Kidney (tissue), 13 donors: ENCODE measurements at regions not wholly inside any gene's neighbourhood (a gene's known extent, or its start where the extent isn't known, plus 50 kb on each side); places are given as distances from the start of the nearest gene placed in this dataset.

Source experiments
- DNase-seq, 5 donors: peaks; one replicate each; pipeline ENCODE4 v3.0.0-alpha.2; 2013 to 2020
- FAIRE-seq: peaks from 2 replicates; lab custom pipeline; 2012; peaks lifted over from hg19 to GRCh38; lab: Jason Lieb, UNC
- H3K27ac ChIP-seq, 2 donors: one replicate each; pipeline ENCODE4 v1.7.0; 2013; ENCODE audit warnings: low read depth in 2 of 2, low read length in 2 of 2, inconsistent platforms in 1 of 2
- H3K27me3 ChIP-seq: one replicate; pipeline ENCODE4 v1.7.1; 2013; ENCODE audit warnings: low read length, inconsistent platforms; ENCODE audit not compliant: control insufficient read depth, insufficient read depth
- H3K36me3 ChIP-seq, 3 donors: one replicate each; pipeline versions ENCODE4 v1.7.0 to v1.7.1; 2013; ENCODE audit warnings: low read length in 3 of 3, control low read depth in 1 of 3, inconsistent platforms in 1 of 3; ENCODE audit not compliant: insufficient read depth in 3 of 3, control insufficient read depth in 2 of 3
- H3K4me1 ChIP-seq, 3 donors: one replicate each; pipeline versions ENCODE4 v1.7.0 to v1.7.1; 2013; ENCODE audit warnings: low read length in 3 of 3, inconsistent platforms in 1 of 3, low read depth in 1 of 3; ENCODE audit not compliant: control insufficient read depth in 2 of 3, insufficient read depth in 2 of 3
- H3K4me3 ChIP-seq, 3 donors: one replicate each; pipeline versions ENCODE4 v1.7.0 to v1.8.1; 2013; ENCODE audit warnings: low read length in 3 of 3, control low read depth in 1 of 3, inconsistent platforms in 1 of 3
- H3K9ac ChIP-seq, 3 donors: one replicate each; pipeline versions ENCODE4 v1.7.0 to v1.7.1; 2013; ENCODE audit warnings: low read length in 3 of 3, control low read depth in 1 of 3, inconsistent platforms in 1 of 3
- H3K9me3 ChIP-seq, 3 donors: one replicate each; pipeline versions ENCODE4 v1.7.0 to v1.7.1; 2013; ENCODE audit warnings: low read length in 3 of 3, control low read depth in 1 of 3, inconsistent platforms in 1 of 3; ENCODE audit not compliant: control insufficient read depth in 2 of 3, insufficient read depth in 1 of 3
- intact Hi-C: fragments of 100-400 bp; cut with DNase I; formaldehyde crosslinking; loops from one replicate; pipeline ENCODE4 v1.11.1; 2022
- TF ChIP-seq, protein P1 (sequence below): IDR thresholded peaks from 3 replicates; pipeline ENCODE4 v1.5.1; 2012; ENCODE audit warnings: mild to moderate bottlenecking, moderate library complexity, borderline replicate concordance; ENCODE audit not compliant: insufficient read depth; ENCODE audit errors: extremely low read depth
- donor health status: control.
- donor health status: control.
- donor health status: control.
- donor health status: control.
- donor health status: control.
- donor health status: DM: yes; HTN: yes; CAD: no.
- donor health status: Normal renal cell carcinoma (clear cell type).

DNA sequence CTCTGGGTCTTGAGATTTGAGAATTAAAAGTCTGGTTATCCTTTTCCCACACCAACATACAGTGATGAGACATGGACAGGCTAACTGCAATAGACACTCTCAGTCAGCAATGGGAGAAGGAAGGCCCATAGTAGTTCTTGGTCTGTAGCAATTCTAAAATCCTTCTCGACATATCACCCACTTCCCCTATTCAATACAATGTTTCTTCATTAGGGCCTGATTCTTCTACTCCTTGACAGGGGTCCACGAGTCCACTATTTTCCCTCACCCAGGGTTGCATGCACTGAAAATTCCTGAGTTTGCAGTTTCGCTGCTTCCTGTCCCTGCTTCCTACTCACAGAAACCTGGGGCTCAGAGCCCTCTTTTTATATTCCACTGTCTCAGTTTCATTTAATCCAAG is 402.8 kb downstream of the MAT2B start:
- no peak for FAIRE-seq
- Histone ChIP-seq H3K4me3 (no peak overlapping the region), H3K36me3 (no peaks in the 10 kb centered on the region), H3K9ac (no peak overlapping the region), H3K27ac (no peak overlapping the region), H3K9me3 (peaks cover 0 to 4% (median 0%) of the 10 kb centered on the region in 3 donors), H3K4me1 (no peaks in the 10 kb centered on the region), H3K27me3 (no peaks in the 10 kb centered on the region)
- TF ChIP-seq, protein P1, sequence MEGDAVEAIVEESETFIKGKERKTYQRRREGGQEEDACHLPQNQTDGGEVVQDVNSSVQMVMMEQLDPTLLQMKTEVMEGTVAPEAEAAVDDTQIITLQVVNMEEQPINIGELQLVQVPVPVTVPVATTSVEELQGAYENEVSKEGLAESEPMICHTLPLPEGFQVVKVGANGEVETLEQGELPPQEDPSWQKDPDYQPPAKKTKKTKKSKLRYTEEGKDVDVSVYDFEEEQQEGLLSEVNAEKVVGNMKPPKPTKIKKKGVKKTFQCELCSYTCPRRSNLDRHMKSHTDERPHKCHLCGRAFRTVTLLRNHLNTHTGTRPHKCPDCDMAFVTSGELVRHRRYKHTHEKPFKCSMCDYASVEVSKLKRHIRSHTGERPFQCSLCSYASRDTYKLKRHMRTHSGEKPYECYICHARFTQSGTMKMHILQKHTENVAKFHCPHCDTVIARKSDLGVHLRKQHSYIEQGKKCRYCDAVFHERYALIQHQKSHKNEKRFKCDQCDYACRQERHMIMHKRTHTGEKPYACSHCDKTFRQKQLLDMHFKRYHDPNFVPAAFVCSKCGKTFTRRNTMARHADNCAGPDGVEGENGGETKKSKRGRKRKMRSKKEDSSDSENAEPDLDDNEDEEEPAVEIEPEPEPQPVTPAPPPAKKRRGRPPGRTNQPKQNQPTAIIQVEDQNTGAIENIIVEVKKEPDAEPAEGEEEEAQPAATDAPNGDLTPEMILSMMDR: no peak
- intact Hi-C loops: no loop called here
- no peak for DNase-seq

DNA sequence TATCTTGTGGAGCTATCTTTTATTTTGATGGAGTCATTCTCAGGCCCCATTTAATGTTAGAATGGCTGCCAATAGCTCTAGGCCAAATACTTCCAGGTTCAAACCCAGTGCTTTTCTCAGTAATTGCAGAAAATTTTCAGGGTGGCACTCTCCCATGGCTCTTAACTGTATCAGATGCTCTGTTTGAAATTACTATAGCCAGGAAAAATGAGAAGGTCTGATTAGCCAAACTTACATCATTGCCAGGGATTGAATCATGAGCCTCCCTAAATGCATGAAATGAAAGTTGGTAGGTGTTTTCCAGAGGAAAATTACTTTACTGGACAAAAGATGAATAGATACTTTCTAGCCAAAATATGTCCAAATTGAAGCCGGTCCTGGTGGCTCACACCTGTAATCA is 404.8 kb downstream of the MAT2B start:
- H3K9me3 ChIP-seq: no peaks in the 10 kb centered on the region
- H3K4me1 ChIP-seq: no peaks in the 10 kb centered on the region
- TF ChIP-seq, protein P1: no peak
- H3K27me3 ChIP-seq: no peaks in the 10 kb centered on the region
- DNase-seq (no peak), FAIRE-seq (no peak)
- H3K36me3 ChIP-seq: no peaks in the 10 kb centered on the region
- no peak overlapping the region for H3K27ac ChIP-seq
- intact Hi-C loops: no loop called here
- no peak overlapping the region for H3K4me3 ChIP-seq
- no peak overlapping the region for H3K9ac ChIP-seq

DNA sequence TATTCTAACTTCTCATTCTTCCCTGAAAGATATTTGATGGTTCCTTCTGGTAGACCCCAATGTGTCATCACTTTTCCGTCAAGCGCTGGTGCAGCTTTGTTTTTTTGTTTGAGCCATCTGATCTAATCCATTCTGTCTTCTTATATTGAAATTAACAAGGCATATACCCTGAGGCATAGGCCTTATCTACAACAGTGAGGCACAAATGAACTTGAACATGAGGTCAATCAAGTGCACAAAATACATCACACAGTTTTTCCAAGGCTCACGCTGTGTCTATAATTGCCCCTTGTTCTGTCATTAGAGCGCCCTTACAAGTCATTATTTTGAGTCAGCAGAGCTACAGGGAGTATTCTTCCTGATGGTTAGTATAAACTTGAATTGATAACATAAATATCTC is 406.6 kb downstream of the MAT2B start:
- no peak for FAIRE-seq
- TF ChIP-seq, protein P1: no peak
- no peaks in the 10 kb centered on the region for H3K9me3 ChIP-seq
- no peak for DNase-seq
- H3K4me3 ChIP-seq: no peak overlapping the region
- intact Hi-C loops: no loop called here
- no peaks in the 10 kb centered on the region for H3K36me3 ChIP-seq
- no peak overlapping the region for H3K27ac ChIP-seq
- no peaks in the 10 kb centered on the region for H3K4me1 ChIP-seq
- no peaks in the 10 kb centered on the region for H3K27me3 ChIP-seq
- no peak overlapping the region for H3K9ac ChIP-seq

DNA sequence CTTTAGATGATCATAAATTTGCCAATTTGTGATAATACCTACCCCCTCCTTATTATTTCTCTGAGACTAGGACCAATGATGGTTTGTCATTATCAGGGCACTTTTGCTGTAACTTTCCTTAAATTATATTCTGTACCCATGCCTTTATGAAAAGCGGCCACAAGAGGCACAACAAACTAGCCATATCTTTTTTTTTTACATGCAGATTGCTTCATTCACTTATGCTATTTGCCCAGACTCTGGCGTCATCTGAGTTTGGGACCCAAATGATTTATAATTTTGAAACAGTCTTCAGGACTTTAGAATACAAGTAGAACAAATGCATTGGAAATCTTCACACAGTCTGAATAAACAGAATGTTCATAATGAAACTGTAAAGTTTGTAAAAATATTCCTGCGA is 408.1 kb downstream of the MAT2B start:
- intact Hi-C loops: no loop called here
- no peaks in the 10 kb centered on the region for H3K9me3 ChIP-seq
- H3K36me3 ChIP-seq: no peaks in the 10 kb centered on the region
- DNase-seq (no peak), FAIRE-seq (no peak)
- H3K27ac ChIP-seq: no peak overlapping the region
- H3K4me1 ChIP-seq: no peaks in the 10 kb centered on the region
- TF ChIP-seq, protein P1: no peak
- H3K27me3 ChIP-seq: no peaks in the 10 kb centered on the region
- no peak overlapping the region for H3K9ac ChIP-seq
- no peak overlapping the region for H3K4me3 ChIP-seq
